ENCODE measurements at regions not wholly inside any gene's neighbourhood (a gene's known extent, or its start where the extent isn't known, plus 50 kb on each side); places are given as distances from the start of the nearest gene placed in this dataset.

DNA sequence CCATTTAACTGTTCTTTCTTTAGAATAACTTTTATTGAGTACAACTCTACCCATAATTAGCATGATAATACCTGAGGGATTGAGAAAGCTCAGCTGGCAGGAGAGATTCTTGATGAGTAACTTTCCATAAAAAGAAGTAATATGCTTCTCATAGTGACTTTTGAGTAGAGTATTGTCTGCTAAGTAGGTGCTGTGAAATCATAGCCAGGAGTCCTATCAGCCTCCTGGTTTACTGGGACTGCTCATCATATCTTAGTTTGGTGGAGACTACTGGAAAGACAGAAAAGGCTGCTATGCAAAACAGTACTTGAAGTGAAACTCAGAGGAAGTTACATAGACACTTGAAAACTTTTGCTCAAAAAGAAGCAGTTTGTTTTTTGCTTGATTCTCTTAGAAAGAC is 113.3 kb upstream of the ATP2B1 start:
- no peak for DNase-seq (ENCODE audit: low read depth)

GRCh38 chr12:89817501-89818226 is 109.0 kb upstream of the ATP2B1 start:
- DNase-seq (ENCODE audit: low read depth): no peak

DNA sequence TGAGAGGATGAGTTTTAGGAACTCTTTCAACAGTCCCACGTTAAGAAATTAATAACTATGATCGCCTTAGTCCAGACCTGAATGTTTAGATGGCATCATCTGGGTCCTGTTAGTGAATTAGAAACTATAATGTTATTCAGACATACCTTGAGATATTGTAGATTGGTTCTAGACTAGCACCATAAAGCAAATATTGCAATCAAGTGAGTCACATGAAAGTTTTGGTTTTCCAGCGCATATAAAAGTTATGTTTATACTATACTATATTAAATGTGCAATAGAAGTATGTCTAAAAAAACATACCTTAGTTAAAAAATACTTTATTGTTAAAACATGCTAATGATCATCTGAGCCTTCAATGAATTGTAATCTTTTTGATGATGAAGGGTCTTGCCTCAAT is 106.6 kb upstream of the ATP2B1 start:
- no peak for DNase-seq (ENCODE audit: low read depth)

DNA sequence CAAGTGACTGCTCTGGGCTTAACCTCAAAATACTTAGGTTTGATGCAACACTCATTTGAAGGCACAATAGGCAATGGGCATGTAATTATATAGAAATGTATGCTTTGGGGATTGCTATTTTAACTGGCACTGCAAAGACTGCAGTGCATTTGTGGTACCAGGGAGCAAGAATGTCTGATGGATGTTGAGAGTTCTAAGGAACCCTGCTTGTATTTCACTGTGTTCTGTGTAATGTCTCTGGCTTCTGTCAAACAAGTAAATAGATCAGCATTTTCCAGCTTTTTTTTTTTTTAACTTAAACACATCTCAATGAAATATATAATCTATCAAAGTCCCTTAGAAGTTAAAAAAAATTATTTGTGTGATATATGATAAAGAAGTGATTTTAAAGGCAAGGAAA is 94.8 kb upstream of the ATP2B1 start:
- no peak for DNase-seq (ENCODE audit: low read depth)

DNA sequence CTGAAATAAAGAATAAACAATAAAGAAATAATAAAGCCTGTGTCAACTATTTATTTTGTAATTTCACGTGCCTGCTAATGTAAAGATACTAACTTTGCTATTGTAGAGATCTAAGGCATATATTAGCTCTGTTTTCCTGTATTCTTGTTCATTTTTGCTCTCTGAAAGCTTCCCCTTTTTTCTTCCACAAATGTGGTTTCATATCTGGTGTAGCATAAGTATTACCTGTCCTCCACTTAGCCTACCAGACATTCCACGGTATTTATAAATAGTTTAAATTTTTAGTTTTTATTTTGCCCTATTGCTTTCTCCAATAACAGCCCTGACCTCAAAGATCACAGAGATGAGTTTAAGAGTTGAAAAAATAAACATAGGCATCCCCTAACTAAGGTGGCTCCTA is 92.6 kb upstream of the ATP2B1 start:
- DNase-seq (ENCODE audit: low read depth): no peak

DNA sequence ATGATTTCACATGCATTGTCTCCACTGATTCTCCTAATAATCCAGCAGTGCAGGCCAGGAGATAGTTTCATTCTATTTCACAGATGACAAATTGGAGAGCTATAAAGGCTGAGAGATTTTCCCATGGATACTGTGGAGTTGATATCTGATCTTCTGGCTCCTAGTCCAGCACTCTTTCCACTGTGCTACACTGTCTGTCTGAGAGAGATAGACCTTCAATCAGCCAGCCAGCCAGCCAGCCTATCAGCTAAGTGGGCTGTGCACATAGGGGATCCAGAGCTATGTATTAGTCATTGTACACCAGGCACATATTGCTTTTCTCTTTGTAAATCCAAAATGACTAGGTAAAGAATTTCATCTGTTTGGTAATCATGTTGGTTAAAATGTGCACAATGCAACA is 91.8 kb upstream of the ATP2B1 start:
- DNase-seq (ENCODE audit: low read depth): no peak

DNA sequence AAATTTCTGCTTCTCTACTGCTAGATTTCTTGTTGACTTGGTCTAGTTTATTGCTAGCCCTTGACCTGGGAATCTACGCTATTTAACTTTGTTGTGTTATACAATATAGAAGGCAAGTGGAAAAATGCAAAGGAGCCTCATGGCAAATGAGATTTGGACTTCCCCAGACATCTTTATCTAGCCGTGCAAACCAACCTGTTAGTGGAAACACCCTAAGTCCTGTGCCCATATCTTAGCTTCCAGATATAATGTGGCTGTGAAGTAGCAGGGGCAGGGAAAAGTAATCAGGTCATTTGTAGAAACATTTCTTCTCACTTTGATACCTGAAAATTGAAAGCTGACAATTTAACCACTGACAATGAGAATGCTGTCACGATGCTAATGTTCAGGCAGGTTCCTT is 90.7 kb upstream of the ATP2B1 start:
- no peak for DNase-seq (ENCODE audit: low read depth)

DNA sequence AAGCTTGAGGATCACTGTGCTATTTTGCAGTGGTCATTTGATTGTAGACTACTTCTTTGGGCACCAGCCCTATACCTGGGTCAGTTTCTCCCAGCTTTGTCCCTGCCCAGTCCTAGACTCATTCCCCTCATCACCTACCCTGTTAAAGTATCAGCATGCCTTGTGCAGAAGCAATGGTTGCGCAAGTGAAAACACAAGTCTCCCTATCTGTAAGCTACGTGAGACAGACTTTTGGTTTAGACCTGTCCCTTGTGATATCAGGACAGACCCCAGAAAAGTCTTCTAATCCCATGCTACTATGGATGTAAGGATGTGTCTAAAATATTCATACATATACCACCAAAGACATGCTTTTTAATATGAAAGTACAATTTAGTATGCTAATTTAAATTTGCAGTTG is 88.8 kb upstream of the ATP2B1 start:
- no peak for DNase-seq (ENCODE audit: low read depth)

GRCh38 chr12:89796798-89797382 is 88.3 kb upstream of the ATP2B1 start:
- no peak for DNase-seq (ENCODE audit: low read depth)

- DNase-seq (ENCODE audit: low read depth): no peak
Measured at GRCh38 chr12:89793946-89794345, 85.3 kb upstream of the ATP2B1 start.

GRCh38 chr12:89791286-89791685 is 82.6 kb upstream of the ATP2B1 start:
- DNase-seq (ENCODE audit: low read depth): no peak

DNA sequence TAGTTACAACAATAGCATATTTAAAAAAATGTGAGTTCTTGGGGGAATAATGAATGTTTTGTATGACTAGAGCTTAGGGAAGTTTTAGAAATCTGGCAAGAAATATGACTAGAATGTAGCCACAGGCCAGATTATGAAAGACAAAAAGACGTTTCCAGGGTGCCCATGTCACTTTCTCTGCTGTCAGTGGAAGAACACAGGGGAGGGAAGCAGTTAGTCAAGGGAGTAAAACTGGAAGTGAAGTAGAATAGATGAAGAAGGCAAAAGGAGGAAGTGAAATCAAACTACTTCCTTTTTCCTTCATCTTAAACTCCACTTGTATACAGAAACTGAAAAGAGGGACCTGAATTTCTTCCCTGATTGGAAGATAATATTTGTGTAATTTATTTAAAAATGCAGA is 81.2 kb upstream of the ATP2B1 start:
- DNase-seq (ENCODE audit: low read depth): no peak

DNA sequence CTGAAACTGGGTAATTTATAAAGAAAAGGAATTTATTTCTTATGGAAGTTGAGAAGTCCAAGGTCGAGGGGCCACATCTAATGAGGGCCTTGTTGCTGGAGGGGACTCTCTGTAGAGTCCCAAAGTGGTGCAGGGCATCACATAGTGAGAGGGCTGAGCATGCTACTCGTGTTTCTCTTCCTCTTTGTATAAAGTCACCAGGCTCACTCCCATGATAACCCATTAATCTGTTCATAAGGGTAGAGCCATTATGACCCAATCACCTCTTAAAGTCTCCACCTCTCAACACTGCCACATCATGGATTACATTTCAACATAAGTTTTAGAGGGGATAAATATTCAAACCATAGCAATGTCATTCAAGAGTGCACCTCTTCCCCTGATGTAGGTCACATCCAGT is 79.1 kb upstream of the ATP2B1 start:
- no peak for DNase-seq (ENCODE audit: low read depth)

- no peak for DNase-seq (ENCODE audit: low read depth)
Measured at GRCh38 chr12:89786177-89786810, 77.7 kb upstream of the ATP2B1 start.

DNA sequence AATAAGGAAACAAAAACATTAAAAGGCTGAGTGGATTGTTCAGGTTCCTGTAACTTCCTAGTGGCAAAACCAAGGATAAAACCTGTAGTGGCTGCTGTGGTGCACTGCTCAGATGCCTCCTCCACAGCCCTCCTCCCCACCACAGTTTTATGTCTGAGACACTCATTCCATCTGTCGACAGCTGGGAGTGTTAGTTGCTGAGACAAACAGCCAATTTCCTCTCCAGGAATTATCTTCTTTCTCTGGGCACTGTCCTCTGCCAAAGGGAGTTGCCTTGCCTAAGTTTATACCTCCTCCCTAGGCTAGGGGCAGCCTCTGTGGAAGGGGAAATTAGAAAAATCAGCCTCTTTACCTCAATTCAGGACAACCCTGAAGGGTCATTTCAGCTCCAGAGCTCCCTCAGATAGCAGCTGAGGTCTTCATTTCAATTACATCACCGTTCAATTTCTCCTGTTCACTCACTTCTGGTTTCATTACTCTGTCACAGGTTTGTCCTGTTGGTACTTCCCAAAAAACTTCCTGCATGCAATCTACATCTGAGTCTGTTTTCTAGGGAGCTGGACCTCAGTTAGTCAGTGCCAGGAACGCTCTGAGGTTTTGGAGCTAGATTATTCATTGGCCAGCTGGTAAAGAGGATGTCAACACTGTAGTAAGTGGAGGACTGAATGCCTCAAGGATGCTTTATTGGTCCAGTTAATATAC is 74.9 kb upstream of the ATP2B1 start:
- no peak for DNase-seq (ENCODE audit: low read depth)

DNA sequence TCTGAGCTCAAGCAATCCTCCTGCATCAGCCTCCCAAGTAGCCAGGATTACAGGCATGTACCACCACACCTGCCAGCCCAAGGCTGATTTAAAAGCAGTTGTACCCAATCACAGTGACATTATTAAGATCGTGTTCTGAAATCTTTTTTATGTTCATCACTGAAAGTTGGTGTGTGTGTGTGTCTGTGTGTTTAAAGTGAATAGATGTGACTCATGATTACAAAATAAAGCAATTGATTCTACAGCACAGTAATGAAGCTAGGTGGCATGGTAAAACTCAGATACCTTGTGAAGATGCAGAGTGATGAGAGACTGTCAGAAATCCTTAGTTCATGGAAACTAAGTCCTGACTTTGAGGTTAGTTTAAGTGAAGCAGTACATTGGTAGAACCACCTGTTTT is 74.2 kb upstream of the ATP2B1 start:
- DNase-seq (ENCODE audit: low read depth): no peak

- no peak for DNase-seq (ENCODE audit: low read depth)
Measured at GRCh38 chr12:89781946-89782550, 73.4 kb upstream of the ATP2B1 start.

DNA sequence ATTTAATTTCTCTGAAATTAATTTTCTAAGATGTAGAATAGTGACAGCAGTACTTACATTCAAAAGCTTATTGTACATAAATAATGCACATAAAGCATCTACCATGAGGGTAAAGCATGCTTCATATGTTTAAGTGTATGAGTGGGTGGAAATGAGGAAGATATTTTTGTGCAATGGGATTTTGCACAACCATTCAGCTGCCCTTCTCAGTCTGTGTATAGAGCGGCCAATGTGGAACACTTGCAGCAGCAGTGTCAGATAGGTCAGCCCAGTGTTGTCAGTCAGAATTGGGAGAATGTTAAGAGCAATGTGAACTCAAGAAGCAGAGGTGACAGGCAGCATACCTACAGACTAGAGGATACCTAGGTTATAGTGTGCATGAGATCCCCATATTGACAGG is 72.5 kb upstream of the ATP2B1 start:
- no peak for DNase-seq (ENCODE audit: low read depth)

- DNase-seq (ENCODE audit: low read depth): no peak
Measured at GRCh38 chr12:89779090-89779489, 70.5 kb upstream of the ATP2B1 start.

- DNase-seq (ENCODE audit: low read depth): no peak
Measured at GRCh38 chr12:89777733-89778379, 69.2 kb upstream of the ATP2B1 start.

DNA sequence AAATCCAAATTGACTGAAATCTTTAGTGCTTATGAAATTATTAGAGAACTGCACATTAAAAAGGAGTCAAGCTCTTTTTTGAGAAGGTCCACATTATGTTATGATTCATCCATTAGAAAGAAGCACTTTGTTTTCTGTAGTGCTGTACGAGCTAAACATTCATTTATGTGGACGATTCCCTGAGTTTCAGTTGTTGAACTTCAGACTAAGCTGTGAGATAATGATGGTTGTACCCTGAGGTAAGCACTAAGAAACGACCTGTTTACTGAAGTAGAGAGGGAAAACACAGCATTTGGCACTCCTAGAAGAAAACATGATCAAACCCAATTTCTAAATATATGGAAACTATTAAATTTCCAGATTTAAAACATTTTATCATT is 67.3 kb upstream of the ATP2B1 start:
- DNase-seq (ENCODE audit: low read depth): no peak
